Mesothelial cell of epicardium (in vitro differentiated cells): ENCODE measurements at regions not wholly inside any gene's neighbourhood (a gene's known extent, or its start where the extent isn't known, plus 50 kb on each side); places are given as distances from the start of the nearest gene placed in this dataset.

Source experiments
- DNase-seq, 2 experiments: peaks; one replicate each; pipeline ENCODE4 v3.0.0; 2021; ENCODE audit warnings: low spot score in 2 of 2; ENCODE audit not compliant: unreplicated experiment in 2 of 2
- H3K27ac Mint-ChIP-seq: 2 replicates; pipeline ENCODE4 v1.8.0; 2021; ENCODE audit warnings: mixed read lengths
- H3K27me3 Mint-ChIP-seq: 2 replicates; pipeline ENCODE4 v1.8.0; 2021; ENCODE audit warnings: low read depth, mixed read lengths
- H3K36me3 Mint-ChIP-seq: 2 replicates; pipeline ENCODE4 v1.8.0; 2021; ENCODE audit warnings: mixed read lengths
- H3K4me1 Mint-ChIP-seq: 2 replicates; pipeline ENCODE4 v1.8.0; 2021; ENCODE audit warnings: mixed read lengths
- H3K4me3 Mint-ChIP-seq: 2 replicates; pipeline ENCODE4 v1.8.0; 2021; ENCODE audit warnings: mild to moderate bottlenecking, moderate library complexity, mixed read lengths
- H3K9me3 Mint-ChIP-seq: 2 replicates; pipeline ENCODE4 v1.8.0; 2021; ENCODE audit warnings: mixed read lengths
- CTCF ChIP-seq: fragments of 200-600 bp; sonication (generic); IDR thresholded peaks from one replicate; pipeline ENCODE4 v1.5.0; 2021; ENCODE audit warnings: antibody characterized with exemption; ENCODE audit not compliant: unreplicated experiment

GRCh38 chr7:157077021-157077420 lies 61.7 kb upstream of the UBE3C start:
- DNase-seq, result no peak
- H3K9me3 Mint-ChIP-seq, result no peaks in the 10 kb centered on the region
- no peaks in the 10 kb centered on the region for H3K4me1 Mint-ChIP-seq
- H3K27me3 Mint-ChIP-seq, result peaks cover 89% of the 10 kb centered on the region
- TF ChIP-seq CTCF, result no peak
- H3K36me3 Mint-ChIP-seq, result no peaks in the 10 kb centered on the region
- H3K4me3 Mint-ChIP-seq, result no peak overlapping the region
- no peak overlapping the region for H3K27ac Mint-ChIP-seq

- peaks cover under 1% of the 10 kb centered on the region for H3K36me3 Mint-ChIP-seq
- H3K27ac Mint-ChIP-seq, result no peak overlapping the region
- peaks cover 85% of the 10 kb centered on the region for H3K27me3 Mint-ChIP-seq
- H3K4me3 Mint-ChIP-seq, result peak overlapping the region; percentile 58
- no peaks in the 10 kb centered on the region for H3K4me1 Mint-ChIP-seq
- DNase-seq, result no peak
- TF ChIP-seq CTCF, result no peak
- H3K9me3 Mint-ChIP-seq, result peaks cover 8% of the 10 kb centered on the region
Observed at GRCh38 chr7:157077986-157078644, 60.6 kb upstream of the UBE3C start.

- DNase-seq, result peak in 1 of 2 experiments; percentile 6
- Mint-ChIP-seq H3K4me3 (no peak overlapping the region), H3K9me3 (peaks cover 11% of the 10 kb centered on the region), H3K27me3 (peaks cover 76% of the 10 kb centered on the region), H3K27ac (no peak overlapping the region), H3K36me3 (peaks cover 3% of the 10 kb centered on the region), H3K4me1 (no peaks in the 10 kb centered on the region)
- no peak for TF ChIP-seq CTCF
Observed at GRCh38 chr7:157079116-157079515, 59.6 kb upstream of the UBE3C start.

- no peak overlapping the region for H3K27ac Mint-ChIP-seq
- no peaks in the 10 kb centered on the region for H3K4me1 Mint-ChIP-seq
- peaks cover 3% of the 10 kb centered on the region for H3K36me3 Mint-ChIP-seq
- no peak overlapping the region for H3K4me3 Mint-ChIP-seq
- no peak for TF ChIP-seq CTCF
- peaks cover 65% of the 10 kb centered on the region for H3K27me3 Mint-ChIP-seq
- peak in 1 of 2 experiments; percentile 27 for DNase-seq
- peaks cover 14% of the 10 kb centered on the region for H3K9me3 Mint-ChIP-seq
Observed at GRCh38 chr7:157080111-157080730, 58.5 kb upstream of the UBE3C start.

GRCh38 chr7:157086508-157087187 lies 52.1 kb upstream of the UBE3C start:
- DNase-seq, result no peak
- peaks cover 20% of the 10 kb centered on the region for H3K9me3 Mint-ChIP-seq
- no peak overlapping the region for H3K27ac Mint-ChIP-seq
- peaks cover 3% of the 10 kb centered on the region for H3K36me3 Mint-ChIP-seq
- H3K27me3 Mint-ChIP-seq, result peaks cover 21% of the 10 kb centered on the region
- H3K4me3 Mint-ChIP-seq, result no peak overlapping the region
- H3K4me1 Mint-ChIP-seq, result no peaks in the 10 kb centered on the region
- no peak for TF ChIP-seq CTCF
